ENCODE measurements at regions not wholly inside any gene's neighbourhood (a gene's known extent, or its start where the extent isn't known, plus 50 kb on each side); places are given as distances from the start of the nearest gene placed in this dataset.

- Histone ChIP-seq H3K4me3 (no peak overlapping the region), H3K27me3 (replicated peaks in 1 of 7) (no peaks in the 10 kb centered on the region), H3K4me1 (no peaks in the 10 kb centered on the region), H3K36me3 (no peaks in the 10 kb centered on the region), H3K27ac (no peak overlapping the region), H3K9me3 (peaks cover 0 to 17% (median 4%) of the 10 kb centered on the region in 8 donors)
- intact Hi-C loops (cut with DNase I; ENCODE audit: low total_unique reads), result no loop called here
- TF ChIP-seq POLR2AphosphoS5 (IDR thresholded peaks at IDR 0.05) (no peak), CTCF (IDR thresholded peaks at IDR 0.05 in 8 of 11, conservative IDR thresholded peaks at IDR 0.05 in 3 of 11) (no peak), POLR2A (IDR thresholded peaks at IDR 0.05) (no peak)
- 52 to 78% (median 69%) methylated on average over 1 of the region's 1 CpG for WGBS, 5 donors
- DNase-seq, result no peak
These were observed 200.6 kb downstream of the BCHE start for GRCh38 chr3:165636684-165637015.

- Histone ChIP-seq H3K4me1 (no peaks in the 10 kb centered on the region), H3K36me3 (no peaks in the 10 kb centered on the region), H3K27ac (no peak overlapping the region), H3K27me3 (replicated peaks in 1 of 7) (no peaks in the 10 kb centered on the region), H3K9me3 (peaks cover 0 to 24% (median 6%) of the 10 kb centered on the region in 8 donors), H3K4me3 (no peak overlapping the region)
- intact Hi-C loops (cut with DNase I; ENCODE audit: low total_unique reads), result no loop called here
- DNase-seq, result no peak
- WGBS, 5 donors, result 75 to 82% (median 82%) methylated on average over 5 of the region's 5 CpGs
- TF ChIP-seq CTCF (IDR thresholded peaks at IDR 0.05 in 8 of 11, conservative IDR thresholded peaks at IDR 0.05 in 3 of 11) (no peak), POLR2A (IDR thresholded peaks at IDR 0.05) (no peak), POLR2AphosphoS5 (IDR thresholded peaks at IDR 0.05) (no peak)
These were observed 201.2 kb downstream of the BCHE start for GRCh38 chr3:165635791-165636683.

- Histone ChIP-seq H3K9me3 (peaks cover 0 to 88% (median 24%) of the 10 kb centered on the region in 8 donors), H3K4me1 (no peaks in the 10 kb centered on the region), H3K27me3 (replicated peaks in 1 of 7) (no peaks in the 10 kb centered on the region), H3K36me3 (no peaks in the 10 kb centered on the region), H3K4me3 (no peak overlapping the region), H3K27ac (no peak overlapping the region)
- intact Hi-C loops (cut with DNase I; ENCODE audit: low total_unique reads), result no loop called here
- DNase-seq, result no peak
- WGBS, 5 donors, result 71 to 82% (median 78%) methylated on average over 3 of the region's 3 CpGs
- TF ChIP-seq POLR2AphosphoS5 (IDR thresholded peaks at IDR 0.05), result no peak
- TF ChIP-seq CTCF (IDR thresholded peaks at IDR 0.05 in 8 of 11, conservative IDR thresholded peaks at IDR 0.05 in 3 of 11), result no peak
These were observed 212.5 kb downstream of the BCHE start for GRCh38 chr3:165624761-165625160.

- no peak for TF ChIP-seq POLR2A (IDR thresholded peaks at IDR 0.05)
- TF ChIP-seq POLR2AphosphoS5 (IDR thresholded peaks at IDR 0.05), result no peak
- no peak for TF ChIP-seq CTCF (IDR thresholded peaks at IDR 0.05 in 8 of 11, conservative IDR thresholded peaks at IDR 0.05 in 3 of 11)
- intact Hi-C loops (cut with DNase I; ENCODE audit: low total_unique reads), result no loop called here
- 95 to 100% (median 98%) methylated on average over 2 of the region's 2 CpGs for WGBS, 5 donors
- H3K4me3 ChIP-seq, result no peak overlapping the region
- H3K4me1 ChIP-seq, result no peaks in the 10 kb centered on the region
- H3K27me3 ChIP-seq (replicated peaks in 1 of 7), result no peaks in the 10 kb centered on the region
- no peaks in the 10 kb centered on the region for H3K36me3 ChIP-seq
- H3K9me3 ChIP-seq, result peaks cover 0 to 69% (median 24%) of the 10 kb centered on the region in 8 donors
- no peak for DNase-seq
- H3K27ac ChIP-seq, result no peak overlapping the region
These were observed 214.9 kb downstream of the BCHE start for GRCh38 chr3:165622356-165622755.
